Hepatocyte (in vitro differentiated cells): ENCODE measurements at regions not wholly inside any gene's neighbourhood (a gene's known extent, or its start where the extent isn't known, plus 50 kb on each side); places are given as distances from the start of the nearest gene placed in this dataset.

Source experiments
- DNase-seq: peaks from one replicate; pipeline ENCODE4 v3.0.0-alpha.2; 2016; ENCODE audit warnings: low spot score
- H2AFZ ChIP-seq: fragments of 200-600 bp; sonication (generic); 2 replicates; pipeline ENCODE4 v1.6.0; 2016; ENCODE audit warnings: antibody characterized with exemption, mild to moderate bottlenecking
- H3K27ac ChIP-seq: fragments of 200-600 bp; sonication (generic); 2 replicates; pipeline ENCODE4 v1.5.1; 2016; ENCODE audit warnings: mild to moderate bottlenecking
- H3K27me3 ChIP-seq: fragments of 200-600 bp; sonication (generic); 2 replicates; pipeline ENCODE4 v1.6.1; 2016
- H3K36me3 ChIP-seq: fragments of 200-600 bp; sonication (generic); replicated peaks from 2 replicates; pipeline ENCODE4 v1.5.1; 2016; ENCODE audit warnings: low read depth; ENCODE audit not compliant: insufficient read depth
- H3K4me1 ChIP-seq: fragments of 200-600 bp; sonication (generic); 2 replicates; pipeline ENCODE4 v1.5.1; 2016; ENCODE audit warnings: mild to moderate bottlenecking, moderate library complexity; ENCODE audit not compliant: insufficient read depth
- H3K4me2 ChIP-seq: fragments of 200-600 bp; sonication (generic); 2 replicates; pipeline ENCODE4 v1.6.0; 2016
- H3K4me3 ChIP-seq: fragments of 200-600 bp; sonication (generic); 2 replicates; pipeline ENCODE4 v1.5.1; 2016; ENCODE audit warnings: mild to moderate bottlenecking
- H3K79me2 ChIP-seq: fragments of 200-600 bp; sonication (generic); 2 replicates; pipeline ENCODE4 v1.6.0; 2017; ENCODE audit warnings: mild to moderate bottlenecking
- H3K9me2 ChIP-seq: fragments of 200-600 bp; sonication (generic); replicated peaks from 2 replicates; pipeline ENCODE4 v1.6.0; 2017; ENCODE audit warnings: mild to moderate bottlenecking; ENCODE audit not compliant: insufficient read depth
- H3K9me3 ChIP-seq: fragments of 200-600 bp; sonication (generic); 2 replicates; pipeline ENCODE4 v1.5.1; 2016; ENCODE audit warnings: low read depth, mild to moderate bottlenecking
- H4K20me1 ChIP-seq: fragments of 200-600 bp; sonication (generic); 2 replicates; pipeline ENCODE4 v1.6.0; 2016; ENCODE audit warnings: mild to moderate bottlenecking; ENCODE audit not compliant: insufficient read depth, poor library complexity, severe bottlenecking
- CTCF ChIP-seq: fragments of 200-600 bp; sonication (generic); IDR thresholded peaks from 2 replicates; pipeline ENCODE4 v1.5.1; 2016; ENCODE audit warnings: antibody characterized with exemption, mild to moderate bottlenecking; ENCODE audit not compliant: poor library complexity
- EZH2 ChIP-seq: fragments of 200-600 bp; sonication (generic); IDR thresholded peaks from 2 replicates; pipeline ENCODE4 v1.6.1; 2016; ENCODE audit warnings: antibody characterized with exemption, mild to moderate bottlenecking, borderline replicate concordance
- EZH2phosphoT487 ChIP-seq: fragments of 200-600 bp; sonication (generic); IDR thresholded peaks from one replicate; pipeline ENCODE4 v1.6.1; 2018; ENCODE audit warnings: antibody characterized with exemption, mild to moderate bottlenecking, low read depth, moderate library complexity; ENCODE audit not compliant: unreplicated experiment, severe bottlenecking
- WGBS: methylation state at CpG from one replicate; pipeline ENCODE4 v1.1.6; 2016; ENCODE audit warnings: low lambda C conversion rate; ENCODE audit errors: missing lambda C conversion rate; 5-methylcytosine and 5-hydroxymethylcytosine counted together

- Histone ChIP-seq H3K9me3 (no peaks in the 10 kb centered on the region), H3K4me3 (no peak overlapping the region), H3K4me1 (no peaks in the 10 kb centered on the region), H3K27me3 (no peaks in the 10 kb centered on the region), H3K36me3 (no peaks in the 10 kb centered on the region), H3K4me2 (no peak overlapping the region), H3K9me2 (no peaks in the 10 kb centered on the region), H2AFZ (no peak overlapping the region), H4K20me1 (no peaks in the 10 kb centered on the region), H3K79me2 (no peaks in the 10 kb centered on the region), H3K27ac (no peak overlapping the region)
- WGBS: 88% methylated on average over 3 of the region's 3 CpGs
- TF ChIP-seq EZH2 (no peak), EZH2phosphoT487 (no peak), CTCF (no peak)
- no peak for DNase-seq
Measured at GRCh38 chr13:33651766-33652165, 166.2 kb upstream of the RFC3 start.

GRCh38 chr13:33657274-33657673 lies 160.7 kb upstream of the RFC3 start:
- no peaks in the 10 kb centered on the region for H3K36me3 ChIP-seq
- H3K79me2 ChIP-seq: no peaks in the 10 kb centered on the region
- H3K9me3 ChIP-seq: no peaks in the 10 kb centered on the region
- no peak overlapping the region for H3K4me3 ChIP-seq
- no peak for TF ChIP-seq CTCF
- no peak for TF ChIP-seq EZH2phosphoT487
- TF ChIP-seq EZH2: no peak
- no peak overlapping the region for H3K4me2 ChIP-seq
- no peaks in the 10 kb centered on the region for H4K20me1 ChIP-seq
- no peak overlapping the region for H3K27ac ChIP-seq
- H3K27me3 ChIP-seq: no peaks in the 10 kb centered on the region
- DNase-seq: no peak
- no peaks in the 10 kb centered on the region for H3K4me1 ChIP-seq
- H3K9me2 ChIP-seq: no peaks in the 10 kb centered on the region
- H2AFZ ChIP-seq: no peak overlapping the region
- WGBS: 81% methylated on average over 3 of the region's 3 CpGs

- no peaks in the 10 kb centered on the region for H4K20me1 ChIP-seq
- no peaks in the 10 kb centered on the region for H3K79me2 ChIP-seq
- no peaks in the 10 kb centered on the region for H3K27me3 ChIP-seq
- no peak for DNase-seq
- H3K4me2 ChIP-seq: no peak overlapping the region
- H3K9me2 ChIP-seq: no peaks in the 10 kb centered on the region
- H3K4me1 ChIP-seq: no peaks in the 10 kb centered on the region
- H3K4me3 ChIP-seq: no peak overlapping the region
- WGBS: 59% methylated on average over 4 of the region's 4 CpGs
- H3K9me3 ChIP-seq: no peaks in the 10 kb centered on the region
- TF ChIP-seq EZH2 (no peak), CTCF (no peak), EZH2phosphoT487 (no peak)
- no peaks in the 10 kb centered on the region for H3K36me3 ChIP-seq
- H3K27ac ChIP-seq: no peak overlapping the region
- H2AFZ ChIP-seq: no peak overlapping the region
Measured at GRCh38 chr13:33659466-33659865, 158.5 kb upstream of the RFC3 start.

- Histone ChIP-seq H3K9me3 (no peaks in the 10 kb centered on the region), H3K27me3 (no peaks in the 10 kb centered on the region), H3K4me2 (no peak overlapping the region), H3K79me2 (no peaks in the 10 kb centered on the region), H3K4me1 (no peaks in the 10 kb centered on the region), H2AFZ (no peak overlapping the region), H3K4me3 (no peak overlapping the region), H3K27ac (no peak overlapping the region), H3K9me2 (no peaks in the 10 kb centered on the region), H3K36me3 (no peaks in the 10 kb centered on the region), H4K20me1 (no peaks in the 10 kb centered on the region)
- no peak for DNase-seq
- no peak for TF ChIP-seq EZH2phosphoT487
- TF ChIP-seq CTCF: no peak
- WGBS: 93% methylated on average over 2 of the region's 2 CpGs
Measured at GRCh38 chr13:33659894-33660293, 158.1 kb upstream of the RFC3 start.
